GM18907 (cell line): ENCODE measurements at regions not wholly inside any gene's neighbourhood (a gene's known extent, or its start where the extent isn't known, plus 50 kb on each side); places are given as distances from the start of the nearest gene placed in this dataset.
"Not testable (repeated sequence)": the region's sequence is repeated elsewhere in the genome, so short reads cannot be mapped to it uniquely, and the experiment has no call there.

Experiments used
- ATAC-seq: cut with Tn5 transposase; IDR thresholded peaks from one replicate; pipeline ENCODE4 v1.9.1; 2021; ENCODE audit warnings: mild to moderate bottlenecking, moderate library complexity; ENCODE audit not compliant: unreplicated experiment

DNA sequence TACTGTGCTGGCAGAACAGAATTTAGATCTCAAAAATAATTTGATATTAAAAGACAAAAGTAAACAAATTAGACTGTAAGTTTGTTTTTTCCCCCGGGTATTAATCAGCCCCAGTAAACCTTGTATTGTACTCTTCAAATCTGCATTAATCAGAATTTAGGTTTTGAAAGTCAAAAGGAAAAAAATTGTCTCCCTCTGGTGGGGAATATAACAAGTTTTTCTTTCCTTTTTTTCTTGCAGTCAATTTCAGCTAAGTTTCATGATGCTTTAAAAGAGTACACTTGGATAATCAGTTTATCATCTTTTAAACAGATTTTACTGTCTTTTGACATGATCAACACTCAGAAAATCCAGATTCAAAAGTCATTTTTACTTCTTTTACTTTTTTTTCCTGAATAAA, 134.5 kb upstream of the PKN2 start:
- ATAC-seq = no peak

- no peak for ATAC-seq
Measured at GRCh38 chr1:88552226-88552625, 131.8 kb upstream of the PKN2 start.

- no peak for ATAC-seq
Measured at GRCh38 chr1:88557014-88557413, 127.1 kb upstream of the PKN2 start.

GRCh38 chr1:88560621-88561020, 123.5 kb upstream of the PKN2 start:
- no peak for ATAC-seq

GRCh38 chr1:88562991-88563390, 121.1 kb upstream of the PKN2 start:
- ATAC-seq = no peak

GRCh38 chr1:88566615-88567387, 117.3 kb upstream of the PKN2 start:
- no peak for ATAC-seq

DNA sequence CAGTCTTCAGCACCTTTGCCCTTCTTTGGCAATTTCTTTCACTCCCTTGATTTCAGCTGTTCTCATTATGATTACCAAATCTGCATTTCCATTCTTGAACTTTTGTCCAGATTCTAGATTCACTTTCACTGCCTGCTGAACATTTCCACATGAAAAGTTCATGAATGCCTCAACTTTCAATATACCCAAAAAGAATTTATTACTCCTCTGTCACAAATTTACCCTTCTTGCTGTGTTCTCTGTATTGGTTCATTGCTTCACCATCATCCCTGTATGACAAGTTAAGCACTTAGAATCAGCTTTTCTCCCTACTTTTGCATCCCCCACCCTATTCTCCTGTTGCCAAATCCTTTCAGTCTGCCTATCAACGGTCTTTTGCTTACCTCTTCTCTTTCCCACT, 112.6 kb upstream of the PKN2 start:
- ATAC-seq = no peak

DNA sequence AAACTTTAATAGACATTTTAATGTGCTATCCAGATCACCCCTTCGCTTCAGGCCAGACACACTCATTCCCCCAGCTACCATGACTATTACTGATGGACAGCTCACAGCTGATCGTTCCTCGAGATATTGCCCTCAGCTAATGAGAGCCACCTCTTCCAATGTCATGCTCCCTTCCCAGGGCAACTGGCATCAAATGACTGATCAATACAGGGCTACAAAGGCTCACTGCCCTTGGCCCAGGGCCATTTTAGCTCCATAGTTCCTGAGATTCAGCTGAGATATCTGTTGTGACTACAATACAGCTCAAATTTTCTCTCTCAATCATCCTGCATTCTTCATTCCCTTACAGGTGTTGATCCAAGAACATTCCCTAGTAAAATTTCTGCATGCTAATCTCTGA, 104.5 kb upstream of the PKN2 start:
- ATAC-seq = no peak

DNA sequence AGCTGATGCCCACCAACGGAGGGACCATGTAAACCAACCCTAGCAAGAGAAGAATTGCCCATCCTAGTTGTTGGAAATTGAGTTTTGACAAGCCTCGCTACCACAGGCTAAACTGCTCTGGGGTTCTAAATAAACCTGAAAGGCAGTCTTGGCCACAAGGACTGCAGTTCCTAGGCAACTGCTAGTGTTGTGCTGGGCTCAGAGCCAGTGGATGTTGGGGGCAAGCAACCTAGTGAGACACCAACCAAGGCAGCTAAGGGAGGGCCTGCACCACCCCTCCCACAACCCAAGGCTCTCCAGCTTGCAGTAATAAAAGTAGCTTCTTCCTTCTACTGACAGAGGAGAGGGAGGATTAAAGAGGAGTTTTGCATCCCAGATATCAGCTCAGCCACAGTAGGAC, 102.4 kb upstream of the PKN2 start:
- ATAC-seq = no peak

DNA sequence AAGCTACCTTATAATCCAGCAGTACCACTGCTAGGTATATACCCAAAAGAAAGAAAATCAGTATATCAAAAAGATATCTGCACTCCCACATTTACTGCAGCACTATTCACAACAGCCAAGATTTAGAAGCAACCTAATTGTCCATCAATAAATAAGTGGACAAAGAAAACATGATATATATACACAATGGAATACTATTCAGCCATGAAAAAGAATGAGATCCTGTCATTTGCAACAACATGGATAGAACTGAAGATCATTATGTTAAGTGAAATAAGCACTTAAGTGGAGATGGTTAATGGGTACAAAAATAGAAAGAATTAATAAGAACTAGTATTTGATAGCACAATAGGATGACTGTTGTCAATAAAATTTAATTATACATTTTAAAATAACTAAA, 90.7 kb upstream of the PKN2 start:
- no peak for ATAC-seq

DNA sequence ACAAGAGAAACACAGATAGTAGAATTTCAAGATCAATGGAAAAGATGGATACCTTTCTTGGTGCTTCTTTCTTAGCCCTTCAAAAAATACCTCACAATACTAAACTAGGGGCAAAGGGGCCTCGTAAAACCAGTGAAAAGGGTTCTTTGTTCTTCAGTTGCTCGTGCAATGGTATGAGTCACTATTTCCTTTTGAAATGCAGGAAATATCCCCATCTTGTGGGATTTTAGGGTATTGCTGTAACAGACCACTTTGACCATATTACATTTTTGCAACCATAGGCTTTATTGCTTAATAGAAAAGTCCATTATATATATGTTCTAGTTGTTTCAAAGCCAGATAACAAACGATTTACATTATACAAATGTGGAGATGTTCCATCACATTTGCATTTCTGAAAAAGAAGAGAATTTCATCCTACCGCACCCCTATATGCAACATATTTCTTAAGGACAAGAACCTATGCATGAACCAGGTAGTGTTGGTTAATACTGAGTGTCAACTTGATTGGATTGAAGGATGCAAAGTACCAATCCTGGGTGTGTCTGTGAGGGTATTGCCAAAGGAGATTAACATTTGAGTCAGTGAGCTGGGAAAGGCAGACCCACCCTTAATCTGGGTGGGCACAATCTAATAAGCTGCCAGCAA, 88.6 kb upstream of the PKN2 start:
- ATAC-seq = peak; percentile 63

DNA sequence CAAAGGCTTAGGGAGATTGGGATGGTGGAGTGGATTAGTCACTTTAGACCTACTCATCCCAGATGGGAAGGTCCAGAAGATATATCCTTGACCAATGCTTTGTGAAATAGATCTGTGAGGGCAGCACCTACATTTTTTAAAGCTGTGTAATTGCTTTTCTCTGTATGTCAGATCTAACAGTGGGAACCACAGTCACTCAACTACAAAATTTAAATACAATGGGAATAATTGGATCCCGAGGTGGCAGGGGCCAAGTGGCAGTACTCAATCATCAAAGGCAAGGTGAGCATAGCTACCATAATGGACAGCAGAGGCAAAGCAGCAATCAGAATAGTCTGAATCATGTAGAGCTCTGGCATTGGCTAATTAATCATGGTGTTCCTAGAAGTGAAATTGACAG, 86.1 kb upstream of the PKN2 start:
- not testable (repeated sequence) for ATAC-seq

DNA sequence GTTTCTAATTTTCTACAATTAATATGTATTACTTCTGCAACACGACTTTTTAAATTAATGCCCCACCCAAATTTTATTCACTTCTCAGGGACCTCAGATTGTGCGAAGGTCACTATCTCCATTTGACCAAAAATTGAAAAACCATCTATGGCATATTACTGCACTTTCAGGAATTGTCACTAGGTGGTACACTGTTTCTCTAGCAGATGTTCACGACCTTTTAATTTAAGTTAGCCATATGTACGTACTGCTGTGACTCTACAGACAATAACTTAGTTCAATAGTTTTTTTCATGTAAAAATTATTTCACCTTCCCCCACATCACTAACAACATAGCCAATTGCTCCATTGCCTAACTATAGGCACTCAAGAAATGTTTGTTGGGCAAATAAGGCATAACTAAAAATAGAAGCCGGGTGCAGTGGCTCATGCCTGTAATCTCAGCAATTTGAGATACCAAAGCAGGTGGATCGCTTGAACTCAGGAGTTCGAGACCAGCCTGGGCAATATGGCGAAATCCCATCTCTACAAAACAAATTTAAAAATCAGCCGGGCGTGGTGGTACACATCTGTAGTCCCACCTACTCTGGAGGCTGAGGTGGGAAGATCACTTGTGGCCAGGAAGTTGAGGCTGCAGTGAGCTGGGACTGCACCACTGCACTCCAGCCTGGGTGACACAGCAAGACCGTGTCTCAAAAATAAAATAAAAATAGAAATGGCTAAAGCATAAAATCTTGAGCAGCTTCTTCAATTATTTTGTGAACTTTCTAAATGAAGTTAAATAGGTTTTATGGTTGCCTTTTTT, 75.7 kb upstream of the PKN2 start:
- peak; percentile 78 for ATAC-seq

DNA sequence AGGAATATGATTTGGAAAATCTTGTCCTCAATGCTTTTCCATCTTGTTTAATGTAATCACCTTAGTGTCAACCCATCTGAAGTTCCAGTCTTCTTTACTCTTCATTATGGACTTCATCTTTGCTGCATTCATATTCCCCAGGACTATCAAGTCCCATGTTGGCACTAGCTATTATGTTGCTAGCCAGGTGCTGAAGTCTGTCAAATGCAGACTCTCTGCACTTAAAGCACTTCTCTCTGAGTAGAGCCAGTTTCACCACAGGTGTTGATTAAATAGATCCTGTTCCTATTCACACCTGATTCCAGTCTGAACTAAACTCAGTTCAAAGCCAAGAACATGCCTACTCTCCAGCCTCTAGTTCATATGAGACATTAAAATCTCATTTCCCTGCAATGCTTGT, 75.0 kb upstream of the PKN2 start:
- no peak for ATAC-seq

GRCh38 chr1:88610687-88611086, 73.4 kb upstream of the PKN2 start:
- no peak for ATAC-seq

DNA sequence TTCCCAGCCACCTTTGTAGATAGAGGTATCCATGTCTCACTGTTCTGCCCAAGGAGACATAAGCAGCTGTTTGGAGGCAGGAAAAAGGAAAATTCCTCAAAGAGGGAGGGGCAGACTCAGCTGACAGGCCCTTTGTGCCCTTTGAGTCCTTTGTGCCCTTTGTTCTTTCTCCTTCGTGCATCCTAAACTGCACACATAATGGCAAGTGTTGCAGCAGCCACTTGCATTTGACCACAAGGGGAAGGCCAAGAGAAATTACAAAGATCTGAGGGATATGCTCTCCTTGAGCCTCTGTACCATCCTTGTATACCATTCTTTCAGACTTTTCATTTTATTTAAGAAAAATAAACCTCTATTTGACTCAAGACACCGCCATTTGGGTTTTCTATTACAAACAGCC, 71.8 kb upstream of the PKN2 start:
- no peak for ATAC-seq

DNA sequence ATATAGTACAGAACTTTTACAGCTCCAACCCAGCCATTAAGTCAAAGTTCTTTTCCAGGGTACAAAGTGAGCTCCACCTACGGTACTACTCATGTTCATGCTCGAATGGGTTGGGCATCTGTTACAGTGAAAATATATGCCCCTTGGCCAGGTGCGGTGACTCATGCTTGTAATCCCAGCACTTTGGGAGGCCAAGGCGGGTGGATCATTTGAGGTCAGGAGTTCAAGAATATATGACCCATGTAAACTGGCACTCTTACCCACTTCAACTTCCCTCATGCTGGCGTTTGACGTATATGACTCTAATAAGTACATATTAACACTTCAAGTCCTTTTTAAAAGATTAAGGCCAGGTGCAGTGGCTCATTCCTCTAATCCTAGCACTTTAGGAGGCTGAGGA, 71.3 kb upstream of the PKN2 start:
- no peak for ATAC-seq

GRCh38 chr1:88618331-88618730, 65.7 kb upstream of the PKN2 start:
- no peak for ATAC-seq

DNA sequence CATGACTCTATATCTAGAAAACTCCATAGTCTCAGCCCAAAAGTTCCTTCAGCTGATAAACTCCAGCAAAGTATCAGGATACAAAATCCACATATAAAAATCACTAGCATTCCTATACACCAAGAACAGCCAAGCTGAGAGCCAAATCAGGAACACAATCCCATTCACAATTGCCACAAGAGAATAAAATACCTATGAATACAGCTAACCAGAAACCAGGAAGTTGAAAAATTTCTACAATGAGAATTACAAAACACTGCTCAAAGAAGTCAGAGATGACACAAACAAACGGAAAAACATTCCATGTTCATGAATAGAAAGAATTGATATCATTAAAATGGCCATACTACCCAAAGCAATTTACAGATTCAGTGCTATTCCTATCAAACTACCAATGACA, 61.0 kb upstream of the PKN2 start:
- ATAC-seq = not testable (repeated sequence)
